Sigmoid colon (tissue), 4 donors: ENCODE measurements at regions not wholly inside any gene's neighbourhood (a gene's known extent, or its start where the extent isn't known, plus 50 kb on each side); places are given as distances from the start of the nearest gene placed in this dataset.

Experiments used
- EP300 ChIP-seq, 4 donors: sonication (generic); formaldehyde crosslinking; IDR thresholded peaks; one replicate each; pipeline ENCODE4 v1.6.1; 2017; ENCODE audit warnings: antibody characterized with exemption in 4 of 4
- POLR2A ChIP-seq, 2 donors: fragments of 450-650 bp; IDR thresholded peaks; one replicate each; pipeline ENCODE4 v1.6.1; 2016; ENCODE audit warnings: antibody characterized with exemption in 2 of 2, mild to moderate bottlenecking in 2 of 2, moderate library complexity in 2 of 2
- POLR2AphosphoS5 ChIP-seq, 4 donors: sonication (generic); formaldehyde crosslinking; IDR thresholded peaks; one replicate each; pipeline ENCODE4 v1.6.1; 2017; ENCODE audit warnings: antibody characterized with exemption in 4 of 4
- TF ChIP-seq, protein P1 (sequence below), 4 experiments: fragments of 450-650 bp in 3 of 4; fragments of 200-600 bp in 1 of 4; IDR thresholded peaks; one replicate each; pipeline ENCODE4 v1.5.1; 2016 to 2019; ENCODE audit warnings: antibody characterized with exemption in 4 of 4, mild to moderate bottlenecking in 3 of 4, moderate library complexity in 2 of 4

DNA sequence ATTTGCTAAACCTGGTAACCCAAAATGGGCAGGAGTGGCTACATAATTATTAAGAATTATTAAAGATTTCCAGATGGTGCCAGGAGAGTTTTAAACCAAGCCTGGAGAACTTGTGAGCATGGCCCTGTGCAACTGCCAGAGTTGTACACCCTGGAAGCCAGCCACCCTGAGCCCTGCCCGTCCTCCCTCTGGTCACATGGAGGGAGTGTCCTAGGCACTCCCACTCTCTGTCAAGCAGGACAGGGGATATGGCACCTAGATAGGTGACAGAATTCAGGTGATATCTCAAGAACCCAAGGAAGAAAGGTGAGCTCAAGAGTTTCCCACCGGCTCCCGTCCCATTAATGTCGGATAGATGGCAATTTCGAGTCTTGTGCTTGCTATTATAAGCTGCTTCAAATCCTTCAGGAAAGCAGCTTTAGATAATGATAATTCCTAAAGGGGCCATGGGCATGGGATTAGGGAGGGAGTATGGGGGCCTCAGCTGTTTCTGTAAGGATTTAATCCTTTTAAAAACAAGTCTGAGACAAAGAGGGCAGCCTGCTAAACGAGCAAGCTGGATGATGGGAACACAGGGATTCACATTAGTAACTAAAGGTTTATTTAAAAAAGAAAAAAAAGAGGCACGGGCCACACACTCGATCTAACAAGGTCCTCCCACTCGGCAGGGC is 169.1 kb downstream of the BMP7 start:
- TF ChIP-seq, protein P1, sequence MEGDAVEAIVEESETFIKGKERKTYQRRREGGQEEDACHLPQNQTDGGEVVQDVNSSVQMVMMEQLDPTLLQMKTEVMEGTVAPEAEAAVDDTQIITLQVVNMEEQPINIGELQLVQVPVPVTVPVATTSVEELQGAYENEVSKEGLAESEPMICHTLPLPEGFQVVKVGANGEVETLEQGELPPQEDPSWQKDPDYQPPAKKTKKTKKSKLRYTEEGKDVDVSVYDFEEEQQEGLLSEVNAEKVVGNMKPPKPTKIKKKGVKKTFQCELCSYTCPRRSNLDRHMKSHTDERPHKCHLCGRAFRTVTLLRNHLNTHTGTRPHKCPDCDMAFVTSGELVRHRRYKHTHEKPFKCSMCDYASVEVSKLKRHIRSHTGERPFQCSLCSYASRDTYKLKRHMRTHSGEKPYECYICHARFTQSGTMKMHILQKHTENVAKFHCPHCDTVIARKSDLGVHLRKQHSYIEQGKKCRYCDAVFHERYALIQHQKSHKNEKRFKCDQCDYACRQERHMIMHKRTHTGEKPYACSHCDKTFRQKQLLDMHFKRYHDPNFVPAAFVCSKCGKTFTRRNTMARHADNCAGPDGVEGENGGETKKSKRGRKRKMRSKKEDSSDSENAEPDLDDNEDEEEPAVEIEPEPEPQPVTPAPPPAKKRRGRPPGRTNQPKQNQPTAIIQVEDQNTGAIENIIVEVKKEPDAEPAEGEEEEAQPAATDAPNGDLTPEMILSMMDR (IDR thresholded peaks at IDR 0.05) = no peak
- TF ChIP-seq POLR2AphosphoS5 (IDR thresholded peaks at IDR 0.05) = no peak
- TF ChIP-seq POLR2A (IDR thresholded peaks at IDR 0.05) = no peak
- TF ChIP-seq EP300 (IDR thresholded peaks at IDR 0.05) = no peak
